Glutamatergic neuron (in vitro differentiated cells): ENCODE measurements at regions not wholly inside any gene's neighbourhood (a gene's known extent, or its start where the extent isn't known, plus 50 kb on each side); places are given as distances from the start of the nearest gene placed in this dataset.

ENCODE experiments used
- DNase-seq: peaks from one replicate; pipeline ENCODE4 v3.0.0; 2022
- H3K27ac Mint-ChIP-seq: one replicate; pipeline ENCODE4 v1.8.0; 2020; ENCODE audit warnings: mild to moderate bottlenecking, mixed read lengths, inconsistent platforms; ENCODE audit not compliant: unreplicated experiment
- H3K27me3 Mint-ChIP-seq: one replicate; pipeline ENCODE4 v1.8.0; 2020; ENCODE audit warnings: mild to moderate bottlenecking, moderate library complexity, mixed read lengths, inconsistent platforms; ENCODE audit not compliant: unreplicated experiment
- H3K36me3 Mint-ChIP-seq: one replicate; pipeline ENCODE4 v1.8.0; 2020; ENCODE audit warnings: mild to moderate bottlenecking, mixed read lengths, inconsistent platforms; ENCODE audit not compliant: unreplicated experiment
- H3K4me1 Mint-ChIP-seq: one replicate; pipeline ENCODE4 v1.8.0; 2020; ENCODE audit warnings: mild to moderate bottlenecking, low read depth, mixed read lengths, inconsistent platforms; ENCODE audit not compliant: unreplicated experiment
- H3K4me3 Mint-ChIP-seq: one replicate; pipeline ENCODE4 v1.8.0; 2020; ENCODE audit warnings: mild to moderate bottlenecking, mixed read lengths, inconsistent platforms; ENCODE audit not compliant: unreplicated experiment
- H3K9me3 Mint-ChIP-seq: one replicate; pipeline ENCODE4 v1.8.0; 2020; ENCODE audit warnings: mild to moderate bottlenecking, moderate library complexity, mixed read lengths, inconsistent platforms; ENCODE audit not compliant: unreplicated experiment
- CTCF ChIP-seq: fragments of 200-600 bp; sonication (generic); IDR thresholded peaks from one replicate; pipeline ENCODE4 v1.5.0; 2021; ENCODE audit not compliant: partially characterized antibody, unreplicated experiment

- Mint-ChIP-seq H3K27me3 (no peaks in the 10 kb centered on the region), H3K4me3 (no peak overlapping the region), H3K36me3 (no peaks in the 10 kb centered on the region), H3K27ac (no peak overlapping the region), H3K4me1 (no peaks in the 10 kb centered on the region), H3K9me3 (no peaks in the 10 kb centered on the region)
- no peak for DNase-seq
- no peak for TF ChIP-seq CTCF
Observed at GRCh38 chr7:53657586-53657985, 622.2 kb downstream of the POM121L12 start.

GRCh38 chr7:53658951-53659350 lies 623.5 kb downstream of the POM121L12 start:
- H3K27ac Mint-ChIP-seq, result no peak overlapping the region
- no peaks in the 10 kb centered on the region for H3K36me3 Mint-ChIP-seq
- TF ChIP-seq CTCF, result no peak
- DNase-seq, result no peak
- H3K4me1 Mint-ChIP-seq, result no peaks in the 10 kb centered on the region
- no peak overlapping the region for H3K4me3 Mint-ChIP-seq
- no peaks in the 10 kb centered on the region for H3K9me3 Mint-ChIP-seq
- no peaks in the 10 kb centered on the region for H3K27me3 Mint-ChIP-seq

- H3K4me3 Mint-ChIP-seq, result no peak overlapping the region
- no peaks in the 10 kb centered on the region for H3K36me3 Mint-ChIP-seq
- no peaks in the 10 kb centered on the region for H3K4me1 Mint-ChIP-seq
- H3K27me3 Mint-ChIP-seq, result no peaks in the 10 kb centered on the region
- no peaks in the 10 kb centered on the region for H3K9me3 Mint-ChIP-seq
- DNase-seq, result no peak
- no peak overlapping the region for H3K27ac Mint-ChIP-seq
- TF ChIP-seq CTCF, result no peak
Observed at GRCh38 chr7:53661645-53662217, 626.3 kb downstream of the POM121L12 start.

- no peaks in the 10 kb centered on the region for H3K36me3 Mint-ChIP-seq
- H3K9me3 Mint-ChIP-seq, result peaks cover 2% of the 10 kb centered on the region
- H3K4me1 Mint-ChIP-seq, result peaks cover 4% of the 10 kb centered on the region
- no peak overlapping the region for H3K27ac Mint-ChIP-seq
- H3K27me3 Mint-ChIP-seq, result no peaks in the 10 kb centered on the region
- DNase-seq, result no peak
- no peak overlapping the region for H3K4me3 Mint-ChIP-seq
- no peak for TF ChIP-seq CTCF
Observed at GRCh38 chr7:53672681-53673080, 637.2 kb downstream of the POM121L12 start.

GRCh38 chr7:53675835-53676234 lies 640.4 kb downstream of the POM121L12 start:
- H3K27ac Mint-ChIP-seq, result no peak overlapping the region
- H3K4me3 Mint-ChIP-seq, result no peak overlapping the region
- H3K9me3 Mint-ChIP-seq, result peaks cover 2% of the 10 kb centered on the region
- no peaks in the 10 kb centered on the region for H3K36me3 Mint-ChIP-seq
- H3K27me3 Mint-ChIP-seq, result no peaks in the 10 kb centered on the region
- no peak for DNase-seq
- TF ChIP-seq CTCF, result no peak
- H3K4me1 Mint-ChIP-seq, result peaks cover 4% of the 10 kb centered on the region
